Naive B cell (primary cell): ENCODE measurements at regions not wholly inside any gene's neighbourhood (a gene's known extent, or its start where the extent isn't known, plus 50 kb on each side); places are given as distances from the start of the nearest gene placed in this dataset.

ENCODE experiments used
- ATAC-seq, 2 donors: fragments of 150-1000 bp; cut with Tn5 transposase; 2 replicates each; pipeline ENCODE4 v1.10.0; 2021; ENCODE audit warnings: low read depth in 2 of 2, mild to moderate bottlenecking in 2 of 2, moderate library complexity in 2 of 2
- DNase-seq: peaks from one replicate; pipeline ENCODE4 v3.0.0; 2022
- H3K27ac Mint-ChIP-seq, 6 donors: one replicate each; pipeline ENCODE4 v1.8.0; 2020 to 2022; ENCODE audit warnings: mild to moderate bottlenecking in 6 of 6, mixed read lengths in 6 of 6, moderate library complexity in 5 of 6, inconsistent platforms in 2 of 6
- H3K27me3 Mint-ChIP-seq, 3 donors: one replicate each; pipeline ENCODE4 v1.8.0; 2021 to 2022; ENCODE audit warnings: mixed read lengths in 3 of 3, mild to moderate bottlenecking in 1 of 3
- H3K36me3 Mint-ChIP-seq, 2 donors: one replicate each; pipeline ENCODE4 v1.8.0; 2020 to 2022; ENCODE audit warnings: mixed read lengths in 2 of 2, inconsistent platforms in 1 of 2, mild to moderate bottlenecking in 1 of 2
- H3K4me1 Mint-ChIP-seq, 3 donors: one replicate each; pipeline ENCODE4 v1.8.0; 2020 to 2022; ENCODE audit warnings: mixed read lengths in 3 of 3, inconsistent platforms in 1 of 3, mild to moderate bottlenecking in 1 of 3, moderate library complexity in 1 of 3
- H3K4me3 Mint-ChIP-seq, 8 donors: one replicate each; pipeline ENCODE4 v1.8.0; 2020 to 2022; ENCODE audit warnings: mild to moderate bottlenecking in 8 of 8, mixed read lengths in 8 of 8, moderate library complexity in 8 of 8, inconsistent platforms in 2 of 8
- H3K9me3 Mint-ChIP-seq, 7 donors: one replicate each; pipeline ENCODE4 v1.8.0; 2020 to 2022; ENCODE audit warnings: mixed read lengths in 7 of 7, mild to moderate bottlenecking in 5 of 7, inconsistent platforms in 2 of 7, moderate library complexity in 1 of 7

DNA sequence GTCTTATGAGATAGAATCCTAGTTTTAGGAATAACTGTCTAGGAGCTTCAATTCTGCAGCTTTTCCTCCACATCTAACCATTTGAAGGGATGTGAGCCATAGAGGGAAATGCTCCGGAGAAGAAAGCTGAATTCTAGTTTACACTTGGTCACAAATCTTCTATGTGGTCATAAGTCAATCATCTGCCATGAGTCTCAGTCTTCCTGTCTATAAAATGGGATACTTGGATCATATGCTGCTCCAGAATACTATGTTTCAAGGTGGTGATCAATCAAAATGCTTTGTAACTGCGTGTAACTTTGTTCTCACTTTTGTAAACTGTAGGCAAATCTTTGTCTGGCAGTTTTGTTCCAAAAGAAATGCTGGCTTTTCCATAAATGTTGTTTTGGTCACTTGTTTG lies 152.0 kb upstream of the SV2C start:
- ATAC-seq, result no peak
- Mint-ChIP-seq H3K9me3 (no peaks in the 10 kb centered on the region), H3K27ac (no peak overlapping the region), H3K36me3 (no peaks in the 10 kb centered on the region), H3K4me1 (no peaks in the 10 kb centered on the region), H3K4me3 (no peak overlapping the region), H3K27me3 (peaks cover 6 to 25% (median 10%) of the 10 kb centered on the region in 3 donors)
- no peak for DNase-seq

DNA sequence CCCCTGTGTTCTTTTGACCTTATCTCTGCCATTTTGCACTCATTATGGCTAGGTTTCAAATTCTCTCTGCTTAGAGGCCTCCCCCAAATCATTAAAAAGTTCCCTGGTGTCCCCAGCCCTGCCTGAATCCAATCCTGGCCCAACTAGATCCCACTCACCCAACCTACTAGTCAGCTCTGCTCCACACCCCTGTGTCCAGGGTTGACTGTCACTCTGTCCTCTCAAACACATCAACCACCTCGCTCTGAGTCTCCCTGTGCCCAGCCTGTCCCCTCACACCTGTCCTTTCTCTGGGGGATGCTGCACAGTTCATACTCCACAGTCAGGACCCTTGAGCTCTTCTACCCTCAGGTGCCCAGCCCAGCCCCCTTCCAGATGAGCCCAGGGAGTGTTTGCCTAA lies 154.2 kb upstream of the SV2C start:
- H3K4me3 Mint-ChIP-seq, result no peak overlapping the region
- no peaks in the 10 kb centered on the region for H3K4me1 Mint-ChIP-seq
- H3K36me3 Mint-ChIP-seq, result no peaks in the 10 kb centered on the region
- H3K27ac Mint-ChIP-seq, result peak overlapping the region in 1 of 6 donors; percentile 62
- no peak for DNase-seq
- no peaks in the 10 kb centered on the region for H3K9me3 Mint-ChIP-seq
- no peak for ATAC-seq
- peaks cover 6 to 22% (median 10%) of the 10 kb centered on the region in 3 donors for H3K27me3 Mint-ChIP-seq

DNA sequence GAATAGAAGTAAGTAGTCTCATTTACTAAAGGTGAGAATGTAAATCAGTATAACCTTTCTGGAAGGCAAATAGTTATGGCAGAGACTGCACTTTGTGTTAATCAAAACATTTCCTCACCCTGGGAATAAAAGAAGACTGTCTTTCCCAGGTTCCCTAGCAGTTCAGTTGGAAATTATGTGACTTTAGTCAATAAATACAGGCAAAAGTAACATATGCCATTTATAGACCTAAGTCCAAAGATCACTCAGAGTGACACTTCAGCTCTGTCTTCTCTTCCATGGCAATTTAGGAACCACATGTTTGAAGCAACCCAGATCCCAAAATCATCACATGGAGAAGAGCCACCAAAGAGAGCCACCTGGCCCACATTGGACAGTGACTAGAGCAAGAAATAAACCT lies 160.7 kb upstream of the SV2C start:
- no peaks in the 10 kb centered on the region for H3K36me3 Mint-ChIP-seq
- H3K9me3 Mint-ChIP-seq, result no peaks in the 10 kb centered on the region
- no peak overlapping the region for H3K27ac Mint-ChIP-seq
- no peaks in the 10 kb centered on the region for H3K4me1 Mint-ChIP-seq
- DNase-seq (no peak), ATAC-seq (no peak)
- no peak overlapping the region for H3K4me3 Mint-ChIP-seq
- peaks cover 23 to 32% (median 30%) of the 10 kb centered on the region in 3 donors for H3K27me3 Mint-ChIP-seq

DNA sequence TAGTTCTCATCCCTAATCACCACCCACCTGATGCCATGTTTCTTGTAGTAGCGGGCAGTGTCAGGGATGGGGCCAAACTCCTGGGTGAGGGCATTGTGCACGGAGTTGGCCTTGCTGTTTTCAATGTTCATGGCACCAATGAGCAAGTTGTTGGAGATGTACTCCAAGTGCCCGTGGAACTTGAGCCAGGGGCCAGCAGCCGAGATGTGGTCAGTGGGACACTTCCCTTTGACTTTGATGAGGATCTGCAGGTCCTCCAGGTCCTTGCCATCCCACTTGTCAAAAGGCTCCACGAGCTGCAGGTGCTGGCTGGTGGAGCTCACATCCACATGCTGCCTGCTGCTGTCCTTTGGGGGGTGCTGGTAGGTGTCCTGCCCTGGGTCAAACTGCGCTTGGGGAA lies 162.2 kb upstream of the SV2C start:
- H3K27ac Mint-ChIP-seq, result no peak overlapping the region
- H3K4me3 Mint-ChIP-seq, result no peak overlapping the region
- no peak for DNase-seq
- no peaks in the 10 kb centered on the region for H3K4me1 Mint-ChIP-seq
- no peak for ATAC-seq
- H3K9me3 Mint-ChIP-seq, result no peaks in the 10 kb centered on the region
- H3K27me3 Mint-ChIP-seq, result peaks cover 28 to 40% (median 38%) of the 10 kb centered on the region in 3 donors
- no peaks in the 10 kb centered on the region for H3K36me3 Mint-ChIP-seq

DNA sequence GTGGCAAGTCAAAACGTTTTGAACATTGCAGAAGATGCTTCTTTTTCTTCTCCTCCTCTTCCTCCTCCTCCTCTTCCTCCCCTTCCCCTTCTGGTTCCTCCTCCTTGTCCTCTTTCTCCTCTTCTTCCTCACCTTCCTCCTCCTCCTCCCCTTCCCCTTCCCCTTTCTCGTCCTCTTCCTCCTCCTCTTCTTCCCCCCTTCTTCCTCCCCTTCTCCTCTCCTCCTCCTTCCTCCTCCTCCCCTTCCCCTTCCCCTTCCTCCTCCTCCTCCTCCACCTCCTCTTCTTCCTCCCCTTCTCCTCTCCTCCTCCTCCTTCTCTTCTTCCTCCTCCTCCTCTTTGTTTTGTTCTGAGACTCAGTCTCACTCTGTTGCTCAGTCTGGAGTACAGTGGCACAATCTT lies 167.0 kb upstream of the SV2C start:
- Mint-ChIP-seq H3K27me3 (peaks cover 32 to 54% (median 46%) of the 10 kb centered on the region in 3 donors), H3K4me3 (no peak overlapping the region), H3K27ac (no peak overlapping the region), H3K36me3 (no peaks in the 10 kb centered on the region), H3K4me1 (no peaks in the 10 kb centered on the region), H3K9me3 (peaks cover 0 to 2% (median 0%) of the 10 kb centered on the region in 7 donors)
- ATAC-seq (no peak), DNase-seq (no peak)

DNA sequence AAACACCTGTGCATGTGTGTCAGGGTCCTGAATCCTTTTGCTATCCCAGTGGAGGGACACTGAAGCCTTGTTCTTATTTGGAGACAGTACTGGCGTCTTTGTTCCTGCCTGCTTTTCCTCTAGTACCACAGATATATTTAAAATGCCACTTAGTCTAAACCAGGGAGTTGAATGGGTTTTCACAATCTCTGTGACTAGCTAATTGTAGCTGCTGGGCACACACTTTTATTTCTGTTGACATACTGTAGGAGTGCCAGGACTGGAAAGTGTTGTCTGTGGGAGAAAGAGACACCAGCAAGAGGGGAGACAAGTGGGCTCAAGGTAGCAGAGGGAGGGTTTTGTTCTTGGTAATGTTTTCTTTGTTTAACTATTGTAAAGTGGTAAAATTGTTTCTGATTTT lies 174.0 kb upstream of the SV2C start:
- DNase-seq (no peak), ATAC-seq (no peak)
- peaks cover 0 to 4% (median 0%) of the 10 kb centered on the region in 7 donors for H3K9me3 Mint-ChIP-seq
- peak overlapping the region in 1 of 6 donors; percentile 34 for H3K27ac Mint-ChIP-seq
- peaks cover 24 to 26% (median 26%) of the 10 kb centered on the region in 3 donors for H3K27me3 Mint-ChIP-seq
- H3K4me1 Mint-ChIP-seq, result no peaks in the 10 kb centered on the region
- no peak overlapping the region for H3K4me3 Mint-ChIP-seq
- H3K36me3 Mint-ChIP-seq, result no peaks in the 10 kb centered on the region

DNA sequence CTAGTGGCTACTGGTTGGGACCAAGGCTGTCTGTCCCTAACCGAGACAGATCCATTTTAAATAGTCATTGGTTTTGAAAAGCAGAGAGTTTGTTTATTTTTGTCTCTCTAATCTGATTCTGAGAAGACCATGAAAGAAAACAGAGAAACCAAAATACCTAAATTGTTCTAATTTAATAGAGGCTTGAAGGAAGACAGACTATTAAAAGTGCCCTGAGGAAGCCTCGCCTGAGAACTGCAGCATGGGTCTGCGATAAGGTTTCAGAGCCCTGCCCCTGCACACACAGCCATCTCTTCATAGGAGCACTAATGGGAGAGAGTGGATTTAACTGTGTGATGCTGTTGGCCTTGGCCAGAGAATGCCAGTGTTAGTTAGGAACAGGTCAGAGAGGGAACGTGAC lies 175.5 kb upstream of the SV2C start:
- Mint-ChIP-seq H3K4me1 (no peaks in the 10 kb centered on the region), H3K27ac (no peak overlapping the region), H3K9me3 (peaks cover 0 to 4% (median 0%) of the 10 kb centered on the region in 7 donors), H3K36me3 (no peaks in the 10 kb centered on the region), H3K27me3 (peaks cover 17 to 23% (median 20%) of the 10 kb centered on the region in 3 donors), H3K4me3 (no peak overlapping the region)
- no peak for ATAC-seq
- DNase-seq, result no peak

DNA sequence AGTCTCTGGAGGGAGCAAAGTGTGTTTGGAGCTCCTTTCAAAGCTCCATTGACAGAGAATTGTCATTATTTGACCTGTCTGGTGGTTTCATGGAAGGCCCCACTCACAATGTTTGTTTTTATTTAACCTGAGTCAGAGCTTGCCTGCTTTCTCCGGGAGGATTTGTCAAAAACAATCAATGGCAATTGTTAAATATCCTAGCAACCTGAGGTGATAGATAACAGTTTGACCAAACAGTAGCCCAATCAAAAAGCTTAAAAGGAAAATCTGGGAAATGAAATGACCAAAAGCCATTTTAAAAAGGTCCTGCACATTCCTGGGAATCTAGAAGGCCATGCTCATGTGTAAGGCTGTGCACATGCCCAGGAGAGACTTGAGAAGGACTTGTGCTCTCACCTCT lies 177.2 kb upstream of the POC5 start:
- Mint-ChIP-seq H3K4me3 (no peak overlapping the region), H3K36me3 (no peaks in the 10 kb centered on the region), H3K9me3 (peaks cover 0 to 23% (median 13%) of the 10 kb centered on the region in 7 donors), H3K4me1 (peaks cover 0 to 3% (median 0%) of the 10 kb centered on the region in 3 donors), H3K27ac (no peak overlapping the region), H3K27me3 (no peaks in the 10 kb centered on the region)
- ATAC-seq (no peak), DNase-seq (no peak)

DNA sequence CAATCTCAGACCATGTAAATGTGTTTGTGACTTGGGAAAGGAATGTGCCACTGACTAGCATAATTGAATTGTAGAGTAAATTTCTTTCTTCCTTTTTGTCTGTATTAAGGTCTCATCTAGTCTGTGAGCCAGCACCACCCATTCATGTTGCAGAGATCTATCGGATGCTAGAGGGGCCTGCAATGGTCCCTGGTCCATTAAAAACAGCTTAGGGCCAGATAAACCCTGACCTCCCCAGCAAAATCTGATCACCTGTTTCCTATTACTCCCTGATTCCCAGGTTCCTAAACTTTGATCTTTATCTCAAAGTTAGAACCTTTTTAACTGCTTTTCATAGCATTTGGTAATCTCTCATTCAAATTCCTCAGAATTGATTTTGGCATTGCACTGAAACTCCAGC lies 174.5 kb upstream of the POC5 start:
- Mint-ChIP-seq H3K27me3 (peaks cover 0 to 5% (median 0%) of the 10 kb centered on the region in 3 donors), H3K4me1 (peaks cover 0 to 3% (median 0%) of the 10 kb centered on the region in 3 donors), H3K4me3 (no peak overlapping the region), H3K36me3 (no peaks in the 10 kb centered on the region), H3K27ac (no peak overlapping the region), H3K9me3 (peaks cover 0 to 18% (median 13%) of the 10 kb centered on the region in 7 donors)
- DNase-seq, result no peak
- no peak for ATAC-seq

DNA sequence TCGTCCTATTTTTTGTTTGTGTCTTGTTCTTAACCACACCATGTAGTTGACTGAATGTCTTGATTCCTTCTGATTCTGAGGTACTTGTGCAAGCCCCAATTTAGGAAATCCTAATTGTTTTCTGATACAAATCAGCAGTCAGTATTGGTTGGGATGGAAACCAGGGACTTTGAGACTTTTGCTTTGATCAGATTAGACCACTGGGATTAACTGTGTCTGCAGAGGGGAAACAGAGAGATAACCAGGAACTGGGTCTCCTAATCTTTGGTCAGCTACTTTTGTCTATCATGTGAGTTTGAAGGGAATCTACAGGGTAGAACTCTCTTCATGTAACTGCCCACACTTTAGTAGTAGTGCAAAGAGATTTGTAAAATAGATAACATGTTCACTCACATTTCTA lies 173.8 kb upstream of the POC5 start:
- Mint-ChIP-seq H3K36me3 (no peaks in the 10 kb centered on the region), H3K4me3 (no peak overlapping the region), H3K9me3 (peaks cover 0 to 18% (median 13%) of the 10 kb centered on the region in 7 donors), H3K27me3 (peaks cover 0 to 5% (median 0%) of the 10 kb centered on the region in 3 donors), H3K4me1 (peaks cover 0 to 3% (median 0%) of the 10 kb centered on the region in 3 donors), H3K27ac (peak overlapping the region in 1 of 6 donors; percentile 1)
- no peak for DNase-seq
- no peak for ATAC-seq

DNA sequence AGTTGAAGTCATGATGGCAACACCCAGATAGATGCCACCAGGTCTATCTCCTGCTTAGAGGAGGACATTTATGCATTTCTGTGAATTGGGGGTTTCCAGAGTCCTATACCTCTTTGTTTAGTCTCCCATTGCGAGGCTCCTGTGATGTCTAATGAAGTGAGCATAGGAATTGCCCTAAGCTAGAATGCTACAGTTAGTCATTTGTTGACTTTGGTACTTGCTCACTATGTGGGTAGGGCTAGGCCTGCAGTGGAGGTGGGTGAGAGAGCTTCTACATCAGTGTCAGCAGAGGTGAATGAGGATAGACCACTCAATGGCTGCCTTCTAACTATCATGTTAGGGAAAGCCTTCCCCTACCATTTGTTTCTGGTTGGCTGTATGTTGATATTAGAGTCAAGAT lies 173.3 kb upstream of the POC5 start:
- DNase-seq, result no peak
- Mint-ChIP-seq H3K9me3 (peaks cover 0 to 18% (median 12%) of the 10 kb centered on the region in 7 donors), H3K36me3 (no peaks in the 10 kb centered on the region), H3K4me3 (no peak overlapping the region), H3K4me1 (peaks cover 0 to 3% (median 0%) of the 10 kb centered on the region in 3 donors), H3K27me3 (peaks cover 0 to 5% (median 0%) of the 10 kb centered on the region in 3 donors), H3K27ac (no peak overlapping the region)
- no peak for ATAC-seq

DNA sequence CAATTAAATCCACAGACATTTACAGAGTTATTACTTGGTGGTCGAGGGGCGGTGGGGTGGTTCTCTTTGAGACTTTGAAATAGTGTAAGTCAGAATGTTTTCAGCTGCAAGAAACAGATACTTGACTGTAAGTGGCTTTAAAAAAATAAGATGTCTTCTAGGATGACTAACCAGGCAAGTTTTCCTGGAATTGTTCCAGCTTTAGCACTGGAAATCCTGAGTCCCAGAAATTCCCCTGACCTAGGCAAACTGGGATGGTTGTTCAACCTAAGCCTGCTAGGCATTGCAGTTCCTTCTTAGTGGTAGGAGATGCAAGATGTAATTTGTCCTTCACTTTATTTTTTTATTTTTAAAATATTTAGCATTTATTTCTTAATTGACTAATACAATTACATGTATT lies 169.5 kb upstream of the POC5 start:
- no peak overlapping the region for H3K27ac Mint-ChIP-seq
- H3K4me1 Mint-ChIP-seq, result no peaks in the 10 kb centered on the region
- ATAC-seq (no peak), DNase-seq (no peak)
- no peaks in the 10 kb centered on the region for H3K36me3 Mint-ChIP-seq
- peaks cover 0 to 5% (median 0%) of the 10 kb centered on the region in 3 donors for H3K27me3 Mint-ChIP-seq
- H3K9me3 Mint-ChIP-seq, result peaks cover 0 to 4% (median 0%) of the 10 kb centered on the region in 7 donors
- H3K4me3 Mint-ChIP-seq, result no peak overlapping the region

DNA sequence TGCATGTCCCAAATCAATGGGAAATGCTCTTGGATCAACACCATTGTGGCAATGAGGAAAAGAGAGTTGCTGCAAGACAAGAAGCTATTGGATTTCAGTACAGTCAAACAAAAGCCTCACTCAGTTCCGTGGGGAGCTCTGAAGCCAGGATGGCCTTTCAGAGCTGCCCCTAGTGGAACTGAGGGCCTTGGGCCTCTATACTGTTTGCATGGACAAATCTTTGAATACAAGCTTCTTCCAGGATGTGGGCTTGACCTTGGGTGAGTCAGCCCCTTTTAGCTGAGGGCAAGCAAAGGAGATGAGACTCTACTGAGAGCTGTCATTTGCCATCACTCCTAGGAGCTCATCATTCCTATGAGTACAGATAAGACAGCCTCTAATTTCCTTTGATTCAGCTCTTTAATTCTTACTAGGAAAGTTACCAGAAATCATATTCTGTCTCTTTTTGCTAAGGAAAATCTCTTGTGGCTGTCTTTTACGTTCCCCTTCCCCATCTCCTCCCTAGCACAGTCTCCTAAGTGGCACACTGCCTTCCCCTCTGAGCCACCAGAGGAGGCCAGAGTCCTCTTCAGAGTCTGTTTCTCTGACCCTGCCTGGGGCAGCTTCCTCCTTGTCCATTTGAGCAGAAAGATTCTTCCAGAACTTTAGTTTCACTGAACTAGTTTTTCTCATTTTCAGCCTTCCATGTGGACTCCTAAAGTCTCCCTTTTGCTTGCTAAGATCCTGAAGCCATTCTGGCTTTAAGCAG lies 168.8 kb upstream of the POC5 start:
- Mint-ChIP-seq H3K9me3 (peaks cover 0 to 4% (median under 1%) of the 10 kb centered on the region in 7 donors), H3K36me3 (no peaks in the 10 kb centered on the region), H3K27me3 (peaks cover 0 to 5% (median 0%) of the 10 kb centered on the region in 3 donors), H3K27ac (peak overlapping the region in 1 of 6 donors; percentile 13), H3K4me3 (no peak overlapping the region), H3K4me1 (no peaks in the 10 kb centered on the region)
- ATAC-seq, result no peak
- no peak for DNase-seq

DNA sequence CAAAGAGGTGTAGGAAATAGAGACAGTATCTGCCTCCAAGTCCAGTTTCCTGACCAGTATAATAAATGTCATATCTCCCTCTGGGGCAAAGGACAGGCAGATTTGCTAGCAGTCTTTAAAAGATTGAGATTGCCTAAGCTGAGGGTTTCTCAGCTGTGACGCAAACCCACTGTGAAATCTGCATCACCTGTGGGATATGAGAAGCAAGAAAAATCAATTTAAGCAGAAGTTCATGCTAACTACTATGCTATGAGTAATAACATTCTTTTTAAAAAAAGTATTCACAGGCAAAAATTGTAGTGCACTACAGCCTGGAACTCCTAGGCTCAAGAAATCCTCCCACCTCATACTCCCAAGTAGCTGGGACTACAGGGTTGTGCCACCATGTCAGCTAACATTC lies 168.1 kb upstream of the POC5 start:
- DNase-seq (no peak), ATAC-seq (no peak)
- H3K9me3 Mint-ChIP-seq, result peaks cover 5 to 9% (median 8%) of the 10 kb centered on the region in 7 donors
- H3K4me1 Mint-ChIP-seq, result no peaks in the 10 kb centered on the region
- no peak overlapping the region for H3K27ac Mint-ChIP-seq
- peaks cover 0 to 5% (median 0%) of the 10 kb centered on the region in 3 donors for H3K27me3 Mint-ChIP-seq
- no peak overlapping the region for H3K4me3 Mint-ChIP-seq
- peaks cover 0 to 6% of the 10 kb centered on the region in 2 donors for H3K36me3 Mint-ChIP-seq
